Lower lobe of right lung (tissue), 2 donors: ENCODE measurements at regions not wholly inside any gene's neighbourhood (a gene's known extent, or its start where the extent isn't known, plus 50 kb on each side); places are given as distances from the start of the nearest gene placed in this dataset.

Source experiments
- ATAC-seq, 2 donors: fragments of 200-7000 bp; cut with Tn5 transposase; one replicate each; pipeline ENCODE4 v1.9.1; 2020 to 2022; ENCODE audit warnings: mild to moderate bottlenecking in 2 of 2, moderate library complexity in 2 of 2
- DNase-seq: peaks from one replicate; pipeline ENCODE4 v3.0.0-alpha.2; 2020
- H3K27ac ChIP-seq: fragments of 200-600 bp; one replicate; pipeline ENCODE4 v1.8.0; 2022
- H3K27me3 ChIP-seq: fragments of 200-600 bp; one replicate; pipeline ENCODE4 v1.8.0; 2022; ENCODE audit warnings: low read depth
- H3K36me3 ChIP-seq: fragments of 200-600 bp; one replicate; pipeline ENCODE4 v1.8.0; 2022; ENCODE audit warnings: mild to moderate bottlenecking
- H3K4me1 ChIP-seq: fragments of 200-600 bp; one replicate; pipeline ENCODE4 v1.8.0; 2022
- H3K4me3 ChIP-seq: fragments of 200-600 bp; one replicate; pipeline ENCODE4 v1.8.0; 2022; ENCODE audit warnings: mild to moderate bottlenecking
- H3K9me3 ChIP-seq: fragments of 200-600 bp; one replicate; pipeline ENCODE4 v1.8.0; 2022
- CTCF ChIP-seq: fragments of 200-600 bp; IDR thresholded peaks from one replicate; pipeline ENCODE4 v1.8.0; 2022; ENCODE audit warnings: antibody characterized with exemption, mild to moderate bottlenecking
- intact Hi-C: fragments of 100-400 bp; cut with DNase I; formaldehyde crosslinking; loops from one replicate; pipeline ENCODE4 v1.11.0; 2022
- donor health status: DM: no; HTN: yes; CAD: no; lungs with severe emphysema.

GRCh38 chr4:33746979-33747378, 2497.3 kb downstream of the ARAP2 start:
- Histone ChIP-seq H3K9me3 (no peaks in the 10 kb centered on the region), H3K4me3 (no peak overlapping the region), H3K27me3 (no peaks in the 10 kb centered on the region), H3K4me1 (no peaks in the 10 kb centered on the region), H3K36me3 (no peaks in the 10 kb centered on the region), H3K27ac (no peak overlapping the region)
- intact Hi-C loops, result no loop called here
- no peak for TF ChIP-seq CTCF
- no peak for DNase-seq
- no peak for ATAC-seq

- Histone ChIP-seq H3K4me1 (no peaks in the 10 kb centered on the region), H3K9me3 (no peaks in the 10 kb centered on the region), H3K27ac (no peak overlapping the region), H3K4me3 (no peak overlapping the region), H3K36me3 (no peaks in the 10 kb centered on the region), H3K27me3 (no peaks in the 10 kb centered on the region)
- DNase-seq (no peak), ATAC-seq (no peak)
- TF ChIP-seq CTCF, result no peak
- intact Hi-C loops, result no loop called here
Measured at GRCh38 chr4:33751050-33751449, 2493.3 kb downstream of the ARAP2 start.

DNA sequence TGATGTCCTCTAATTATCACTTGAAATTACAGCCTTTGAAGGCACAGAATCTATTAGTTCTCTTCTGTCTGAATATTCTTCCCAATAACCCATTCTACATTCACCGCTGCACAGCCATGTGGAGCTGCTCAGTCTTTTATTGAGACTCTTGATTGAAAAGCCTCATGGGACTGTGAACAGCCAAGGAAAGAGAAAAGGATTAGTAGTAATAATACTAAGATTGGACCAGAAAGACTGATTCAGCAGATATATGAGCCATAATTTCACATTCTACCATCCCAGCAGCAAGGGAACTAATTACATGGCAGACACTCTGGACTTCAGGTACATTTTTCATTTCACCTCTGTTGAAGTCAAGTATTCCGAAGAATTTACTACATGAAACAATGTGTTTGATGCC, 2471.7 kb downstream of the ARAP2 start:
- no peak for DNase-seq
- Histone ChIP-seq H3K36me3 (no peaks in the 10 kb centered on the region), H3K27me3 (no peaks in the 10 kb centered on the region), H3K9me3 (no peaks in the 10 kb centered on the region), H3K4me1 (no peaks in the 10 kb centered on the region), H3K4me3 (no peak overlapping the region), H3K27ac (no peak overlapping the region)
- intact Hi-C loops, result no loop called here
- ATAC-seq, result no peak
- no peak for TF ChIP-seq CTCF

- no peak overlapping the region for H3K27ac ChIP-seq
- H3K4me3 ChIP-seq, result no peak overlapping the region
- H3K27me3 ChIP-seq, result no peaks in the 10 kb centered on the region
- TF ChIP-seq CTCF, result no peak
- H3K9me3 ChIP-seq, result no peaks in the 10 kb centered on the region
- no peak for DNase-seq
- ATAC-seq, result no peak
- intact Hi-C loops, result no loop called here
- H3K4me1 ChIP-seq, result no peaks in the 10 kb centered on the region
- H3K36me3 ChIP-seq, result no peaks in the 10 kb centered on the region
Measured at GRCh38 chr4:33780952-33781791, 2463.1 kb downstream of the ARAP2 start.

- H3K27me3 ChIP-seq, result no peaks in the 10 kb centered on the region
Measured at GRCh38 chr4:33785843-33786242, 2458.5 kb downstream of the ARAP2 start.

More at GRCh38 chr4:33785843-33786242, 2458.5 kb downstream of the ARAP2 start:
- no peaks in the 10 kb centered on the region for H3K36me3 ChIP-seq
- DNase-seq (no peak), ATAC-seq (no peak)
- H3K4me3 ChIP-seq, result no peak overlapping the region
- H3K27ac ChIP-seq, result no peak overlapping the region
- intact Hi-C loops, result no loop called here
- H3K9me3 ChIP-seq, result no peaks in the 10 kb centered on the region
- H3K4me1 ChIP-seq, result no peaks in the 10 kb centered on the region
- no peak for TF ChIP-seq CTCF
